ENCODE measurements at regions not wholly inside any gene's neighbourhood (a gene's known extent, or its start where the extent isn't known, plus 50 kb on each side); places are given as distances from the start of the nearest gene placed in this dataset.

- TF ChIP-seq POLR2A (IDR thresholded peaks at IDR 0.05) = no peak
- TF ChIP-seq, protein P1, sequence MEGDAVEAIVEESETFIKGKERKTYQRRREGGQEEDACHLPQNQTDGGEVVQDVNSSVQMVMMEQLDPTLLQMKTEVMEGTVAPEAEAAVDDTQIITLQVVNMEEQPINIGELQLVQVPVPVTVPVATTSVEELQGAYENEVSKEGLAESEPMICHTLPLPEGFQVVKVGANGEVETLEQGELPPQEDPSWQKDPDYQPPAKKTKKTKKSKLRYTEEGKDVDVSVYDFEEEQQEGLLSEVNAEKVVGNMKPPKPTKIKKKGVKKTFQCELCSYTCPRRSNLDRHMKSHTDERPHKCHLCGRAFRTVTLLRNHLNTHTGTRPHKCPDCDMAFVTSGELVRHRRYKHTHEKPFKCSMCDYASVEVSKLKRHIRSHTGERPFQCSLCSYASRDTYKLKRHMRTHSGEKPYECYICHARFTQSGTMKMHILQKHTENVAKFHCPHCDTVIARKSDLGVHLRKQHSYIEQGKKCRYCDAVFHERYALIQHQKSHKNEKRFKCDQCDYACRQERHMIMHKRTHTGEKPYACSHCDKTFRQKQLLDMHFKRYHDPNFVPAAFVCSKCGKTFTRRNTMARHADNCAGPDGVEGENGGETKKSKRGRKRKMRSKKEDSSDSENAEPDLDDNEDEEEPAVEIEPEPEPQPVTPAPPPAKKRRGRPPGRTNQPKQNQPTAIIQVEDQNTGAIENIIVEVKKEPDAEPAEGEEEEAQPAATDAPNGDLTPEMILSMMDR (IDR thresholded peaks at IDR 0.05) = no peak
Measured at GRCh38 chr2:18871430-18871829, 282.1 kb upstream of the NT5C1B start.

Data from ovary (tissue), 3 donors.